ENCODE measurements at regions not wholly inside any gene's neighbourhood (a gene's known extent, or its start where the extent isn't known, plus 50 kb on each side); places are given as distances from the start of the nearest gene placed in this dataset.

DNA sequence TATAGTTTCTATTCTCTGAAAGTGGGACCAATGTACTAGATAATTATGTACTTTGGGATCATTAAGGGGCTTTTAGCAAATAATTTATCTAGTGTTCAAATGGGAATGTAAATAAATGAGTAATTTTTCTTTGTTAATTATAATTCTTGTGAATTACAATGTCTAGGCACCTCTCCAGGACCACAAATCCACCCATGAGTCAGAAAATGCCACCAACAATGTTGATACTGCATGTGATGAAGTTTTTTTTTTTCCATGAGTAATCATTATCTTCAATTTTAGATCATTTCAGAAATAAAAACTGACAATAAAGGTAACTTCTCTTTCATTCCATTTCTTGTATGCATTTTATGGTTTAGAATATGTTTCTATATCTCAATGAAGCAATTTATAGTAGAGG is 470.3 kb downstream of the VRK1 start:
- H3K4me2 ChIP-seq (ENCODE audit: low read length): no peak overlapping the region
- no peaks in the 10 kb centered on the region for H4K20me1 ChIP-seq (ENCODE audit: insufficient read depth)
- H3K36me3 ChIP-seq (ENCODE audit: insufficient read depth, low read length): no peaks in the 10 kb centered on the region
- no peaks in the 10 kb centered on the region for H3F3A ChIP-seq (ENCODE audit: insufficient read depth, low read length, poor library complexity, severe bottlenecking)
- no peaks in the 10 kb centered on the region for H3K9me3 ChIP-seq (ENCODE audit: low read length)
- no peak overlapping the region for H3K4me3 ChIP-seq (ENCODE audit: low read length)
- TF ChIP-seq POLR2AphosphoS5 (IDR thresholded peaks at IDR 0.05): no peak
- no peak for TF ChIP-seq CTCF (IDR thresholded peaks at IDR 0.05; ENCODE audit: poor library complexity, severe bottlenecking)
- TF ChIP-seq RAD21 (conservative IDR thresholded peaks at IDR 0.05): no peak
- TF ChIP-seq EZH2 (IDR thresholded peaks at IDR 0.05; ENCODE audit: borderline replicate concordance, insufficient read depth, low read length, poor library complexity, severe bottlenecking): no peak
- TF ChIP-seq SMC3 (conservative IDR thresholded peaks at IDR 0.05; ENCODE audit: poor library complexity): no peak
- TF ChIP-seq MXI1 (conservative IDR thresholded peaks at IDR 0.05; ENCODE audit: poor library complexity, severe bottlenecking): no peak
- TF ChIP-seq TAF1 (IDR thresholded peaks at IDR 0.05; ENCODE audit: low read depth): no peak
- TF ChIP-seq, protein P1, sequence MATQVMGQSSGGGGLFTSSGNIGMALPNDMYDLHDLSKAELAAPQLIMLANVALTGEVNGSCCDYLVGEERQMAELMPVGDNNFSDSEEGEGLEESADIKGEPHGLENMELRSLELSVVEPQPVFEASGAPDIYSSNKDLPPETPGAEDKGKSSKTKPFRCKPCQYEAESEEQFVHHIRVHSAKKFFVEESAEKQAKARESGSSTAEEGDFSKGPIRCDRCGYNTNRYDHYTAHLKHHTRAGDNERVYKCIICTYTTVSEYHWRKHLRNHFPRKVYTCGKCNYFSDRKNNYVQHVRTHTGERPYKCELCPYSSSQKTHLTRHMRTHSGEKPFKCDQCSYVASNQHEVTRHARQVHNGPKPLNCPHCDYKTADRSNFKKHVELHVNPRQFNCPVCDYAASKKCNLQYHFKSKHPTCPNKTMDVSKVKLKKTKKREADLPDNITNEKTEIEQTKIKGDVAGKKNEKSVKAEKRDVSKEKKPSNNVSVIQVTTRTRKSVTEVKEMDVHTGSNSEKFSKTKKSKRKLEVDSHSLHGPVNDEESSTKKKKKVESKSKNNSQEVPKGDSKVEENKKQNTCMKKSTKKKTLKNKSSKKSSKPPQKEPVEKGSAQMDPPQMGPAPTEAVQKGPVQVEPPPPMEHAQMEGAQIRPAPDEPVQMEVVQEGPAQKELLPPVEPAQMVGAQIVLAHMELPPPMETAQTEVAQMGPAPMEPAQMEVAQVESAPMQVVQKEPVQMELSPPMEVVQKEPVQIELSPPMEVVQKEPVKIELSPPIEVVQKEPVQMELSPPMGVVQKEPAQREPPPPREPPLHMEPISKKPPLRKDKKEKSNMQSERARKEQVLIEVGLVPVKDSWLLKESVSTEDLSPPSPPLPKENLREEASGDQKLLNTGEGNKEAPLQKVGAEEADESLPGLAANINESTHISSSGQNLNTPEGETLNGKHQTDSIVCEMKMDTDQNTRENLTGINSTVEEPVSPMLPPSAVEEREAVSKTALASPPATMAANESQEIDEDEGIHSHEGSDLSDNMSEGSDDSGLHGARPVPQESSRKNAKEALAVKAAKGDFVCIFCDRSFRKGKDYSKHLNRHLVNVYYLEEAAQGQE (IDR thresholded peaks at IDR 0.05; ENCODE audit: borderline replicate concordance): no peak
- no peak for TF ChIP-seq EP300 (conservative IDR thresholded peaks at IDR 0.05; ENCODE audit: poor library complexity, severe bottlenecking)
- no peaks in the 10 kb centered on the region for H3K79me2 ChIP-seq (replicated peaks; ENCODE audit: insufficient read depth, low read length)
- no peak overlapping the region for H3K9ac ChIP-seq (ENCODE audit: low read length)
- no peak overlapping the region for H3K27ac ChIP-seq (ENCODE audit: low read length)
- no peaks in the 10 kb centered on the region for H3K27me3 ChIP-seq (ENCODE audit: insufficient read depth, low read depth, low read length)
- no peak overlapping the region for H2AFZ ChIP-seq (ENCODE audit: low read depth, low read length)
- H3K9me2 ChIP-seq (ENCODE audit: insufficient read depth, low read length): no peaks in the 10 kb centered on the region

DNA sequence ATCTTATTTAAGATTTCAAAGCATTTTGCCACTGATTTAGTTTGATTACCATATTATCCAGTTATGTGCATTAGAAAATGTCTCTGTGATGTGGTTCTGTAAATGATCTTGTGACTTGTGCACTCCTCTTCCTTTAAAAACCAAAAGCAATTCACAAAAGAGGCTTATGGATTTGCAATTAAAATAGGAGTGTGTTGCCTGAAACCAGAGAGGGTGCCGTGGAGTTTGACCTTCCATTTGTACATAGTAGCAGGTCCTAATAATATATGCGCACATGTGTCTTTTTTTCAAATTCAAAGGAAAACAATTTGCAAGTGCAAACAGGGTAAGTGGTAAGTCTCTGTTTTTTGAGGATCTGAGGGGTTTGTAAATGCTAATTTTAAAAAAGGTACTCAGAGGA is 470.9 kb downstream of the VRK1 start:
- no peaks in the 10 kb centered on the region for H3K9me2 ChIP-seq (ENCODE audit: insufficient read depth, low read length)
- no peaks in the 10 kb centered on the region for H3K9me3 ChIP-seq (ENCODE audit: low read length)
- no peak overlapping the region for H2AFZ ChIP-seq (ENCODE audit: low read depth, low read length)
- no peaks in the 10 kb centered on the region for H3K79me2 ChIP-seq (replicated peaks; ENCODE audit: insufficient read depth, low read length)
- H3K27ac ChIP-seq (ENCODE audit: low read length): no peak overlapping the region
- H3K4me3 ChIP-seq (ENCODE audit: low read length): no peak overlapping the region
- H3K4me2 ChIP-seq (ENCODE audit: low read length): no peak overlapping the region
- no peaks in the 10 kb centered on the region for H4K20me1 ChIP-seq (ENCODE audit: insufficient read depth)
- no peaks in the 10 kb centered on the region for H3F3A ChIP-seq (ENCODE audit: insufficient read depth, low read length, poor library complexity, severe bottlenecking)
- H3K27me3 ChIP-seq (ENCODE audit: insufficient read depth, low read depth, low read length): no peaks in the 10 kb centered on the region
- TF ChIP-seq, protein P1 (IDR thresholded peaks at IDR 0.05; ENCODE audit: borderline replicate concordance): no peak
- no peak overlapping the region for H3K9ac ChIP-seq (ENCODE audit: low read length)
- H3K36me3 ChIP-seq (ENCODE audit: insufficient read depth, low read length): no peaks in the 10 kb centered on the region

All from neural cell (in vitro differentiated cells).